Prostate gland (tissue), 2 donors: ENCODE measurements at regions not wholly inside any gene's neighbourhood (a gene's known extent, or its start where the extent isn't known, plus 50 kb on each side); places are given as distances from the start of the nearest gene placed in this dataset.

Source experiments
- DNase-seq: peaks from one replicate; pipeline ENCODE4 v3.0.0-alpha.2; 2019; ENCODE audit warnings: low spot score
- H3K27ac ChIP-seq, 2 donors: fragments of 200-600 bp; sonication (generic); 2 replicates each; pipeline ENCODE4 v1.5.1; 2017 to 2019
- H3K27me3 ChIP-seq: fragments of 200-600 bp; sonication (generic); replicated peaks from 2 replicates; pipeline ENCODE4 v1.5.1; 2019; ENCODE audit not compliant: insufficient read depth
- H3K36me3 ChIP-seq, 2 donors: fragments of 200-600 bp; sonication (generic); 1 replicate in 1 of 2; 2 replicates in 1 of 2; pipeline versions ENCODE4 v1.5.1 to v1.8.1; 2017 to 2019
- H3K4me1 ChIP-seq: fragments of 200-600 bp; sonication (generic); replicated peaks from 2 replicates; pipeline ENCODE4 v1.5.1; 2019
- H3K4me3 ChIP-seq, 2 donors: fragments of 200-600 bp; sonication (generic); 2 replicates each; pipeline ENCODE4 v1.5.1; 2017 to 2019
- H3K9me3 ChIP-seq: fragments of 200-600 bp; sonication (generic); 2 replicates; pipeline ENCODE4 v1.5.1; 2017
- CTCF ChIP-seq, 4 experiments: fragments of 200-600 bp in 2 of 4; fragments of 450-650 bp in 2 of 4; sonication (generic) in 2 of 4; IDR thresholded peaks; 1 replicate in 3 of 4; 2 replicates in 1 of 4; pipeline ENCODE4 v1.5.1; 2016 to 2019; ENCODE audit warnings: antibody characterized with exemption in 4 of 4, mild to moderate bottlenecking in 2 of 4, moderate library complexity in 2 of 4
- POLR2A ChIP-seq: fragments of 450-650 bp; IDR thresholded peaks from one replicate; pipeline ENCODE4 v1.6.1; 2016; ENCODE audit warnings: antibody characterized with exemption, mild to moderate bottlenecking
- POLR2AphosphoS5 ChIP-seq: sonication (generic); formaldehyde crosslinking; IDR thresholded peaks from one replicate; pipeline ENCODE4 v1.6.1; 2017; ENCODE audit warnings: antibody characterized with exemption
- WGBS: methylation state at CpG from one replicate; pipeline ENCODE4 v1.1.5; 2018; 5-methylcytosine and 5-hydroxymethylcytosine counted together
- intact Hi-C: fragments of 100-400 bp; cut with DNase I; formaldehyde crosslinking; loops from one replicate; pipeline ENCODE4 v1.14.2; 2022

GRCh38 chr13:107866032-107866940 is 349.1 kb downstream of the LIG4 start:
- Histone ChIP-seq H3K4me3 (peak overlapping the region; percentile 6 to 30), H3K4me1 (no peaks in the 10 kb centered on the region), H3K9me3 (no peaks in the 10 kb centered on the region), H3K27me3 (peaks cover 5% of the 10 kb centered on the region), H3K27ac (no peak overlapping the region), H3K36me3 (no peaks in the 10 kb centered on the region)
- 2% methylated on average over 49 of the region's 51 CpGs for WGBS
- intact Hi-C loops: no loop called here
- TF ChIP-seq CTCF (IDR thresholded peaks at IDR 0.05): no peak
- no peak for TF ChIP-seq POLR2A
- TF ChIP-seq POLR2AphosphoS5: no peak
- no peak for DNase-seq

- intact Hi-C loops: no loop called here
- DNase-seq: no peak
- 5% methylated on average over 19 of the region's 19 CpGs for WGBS
- H3K4me3 ChIP-seq: peak overlapping the region in 1 of 2 donors; percentile 30
- H3K4me1 ChIP-seq: no peaks in the 10 kb centered on the region
- H3K27me3 ChIP-seq: peaks cover 5% of the 10 kb centered on the region
- H3K9me3 ChIP-seq: no peaks in the 10 kb centered on the region
- no peak for TF ChIP-seq POLR2AphosphoS5
- no peak for TF ChIP-seq CTCF (IDR thresholded peaks at IDR 0.05)
- no peak for TF ChIP-seq POLR2A
- no peaks in the 10 kb centered on the region for H3K36me3 ChIP-seq
- no peak overlapping the region for H3K27ac ChIP-seq
These were observed 349.7 kb downstream of the LIG4 start for GRCh38 chr13:107865643-107866031.

DNA sequence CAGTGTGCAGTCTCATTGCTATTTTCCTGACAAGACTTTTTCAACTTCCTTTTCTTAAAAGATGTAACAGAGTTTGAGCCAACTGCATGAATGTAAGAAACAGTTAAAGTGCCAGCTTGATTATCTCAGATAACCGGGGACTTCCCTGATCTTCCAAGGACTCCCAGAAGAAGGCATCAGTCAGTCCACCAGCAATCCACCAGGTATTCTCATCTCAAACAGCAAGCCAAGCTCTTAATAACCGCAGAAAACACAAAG is 350.1 kb downstream of the LIG4 start:
- intact Hi-C loops: no loop called here
- Histone ChIP-seq H3K27me3 (peaks cover 5% of the 10 kb centered on the region), H3K36me3 (no peaks in the 10 kb centered on the region)

DNA sequence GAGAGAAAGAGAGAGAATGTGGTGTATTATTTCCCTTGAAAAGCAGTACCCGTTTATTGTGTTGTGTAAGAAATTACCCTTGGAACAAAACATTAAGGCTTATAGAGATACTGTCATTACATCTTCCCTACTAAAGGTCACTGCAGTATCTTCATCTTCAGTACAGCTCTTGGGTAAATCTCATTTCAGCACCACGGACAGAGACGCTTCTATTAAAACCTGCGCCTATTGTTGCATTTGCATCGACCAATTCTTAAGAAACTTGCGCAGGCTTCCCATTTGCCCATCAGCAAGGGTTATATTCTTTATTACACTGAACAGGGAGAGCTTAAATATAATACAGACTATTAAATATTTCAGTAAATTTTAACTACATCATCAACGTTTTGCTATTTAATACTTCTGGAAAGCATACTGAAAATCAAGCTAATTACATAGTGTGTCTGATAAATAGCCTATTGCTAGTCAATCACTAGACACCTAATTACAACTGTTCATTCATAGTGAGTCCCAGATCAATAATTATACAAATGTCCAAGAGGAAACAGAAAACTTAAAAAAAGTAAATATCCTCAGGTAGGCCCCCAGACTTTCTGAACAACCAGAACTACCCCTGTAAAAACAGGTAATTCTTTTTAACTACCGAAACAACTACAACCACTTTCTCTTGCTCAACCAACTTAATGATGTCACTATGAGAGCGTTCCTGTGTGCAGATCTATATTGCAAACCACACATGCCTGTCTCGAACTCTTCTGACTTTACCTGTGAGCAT is 350.6 kb downstream of the LIG4 start:
- WGBS: 24% methylated on average over 10 of the region's 10 CpGs
- intact Hi-C loops: no loop called here
- Histone ChIP-seq H3K27me3 (peaks cover 5% of the 10 kb centered on the region), H3K4me1 (no peaks in the 10 kb centered on the region), H3K36me3 (no peaks in the 10 kb centered on the region), H3K4me3 (no peak overlapping the region), H3K9me3 (no peaks in the 10 kb centered on the region), H3K27ac (no peak overlapping the region)
- TF ChIP-seq CTCF (IDR thresholded peaks at IDR 0.05): no peak
- TF ChIP-seq POLR2A: no peak
- no peak for TF ChIP-seq POLR2AphosphoS5
- DNase-seq: no peak

More for the DNA sequence above, 350.1 kb downstream of the LIG4 start:
- Histone ChIP-seq H3K27ac (no peak overlapping the region), H3K4me1 (no peaks in the 10 kb centered on the region), H3K4me3 (no peak overlapping the region), H3K9me3 (no peaks in the 10 kb centered on the region)
- no peak for DNase-seq
- WGBS: 26% methylated on average over 2 of the region's 2 CpGs
- no peak for TF ChIP-seq POLR2AphosphoS5
- TF ChIP-seq CTCF (IDR thresholded peaks at IDR 0.05): no peak
- no peak for TF ChIP-seq POLR2A
